ENCODE measurements at regions not wholly inside any gene's neighbourhood (a gene's known extent, or its start where the extent isn't known, plus 50 kb on each side); places are given as distances from the start of the nearest gene placed in this dataset.
"Not testable (repeated sequence)": the region's sequence is repeated elsewhere in the genome, so short reads cannot be mapped to it uniquely, and the experiment has no call there.

- DNase-seq (ENCODE audit: low read depth in 2 of 2): no peak
Measured at GRCh38 chr3:158026236-158026635, 80.0 kb downstream of the SHOX2 start.

- DNase-seq (ENCODE audit: low read depth in 2 of 2): not testable (repeated sequence)
Measured at GRCh38 chr3:158019897-158020296, 86.3 kb downstream of the SHOX2 start.

- DNase-seq (ENCODE audit: low read depth in 2 of 2): no peak
Measured at GRCh38 chr3:158018462-158018861, 87.8 kb downstream of the SHOX2 start.

- no peak for DNase-seq (ENCODE audit: low read depth in 2 of 2)
Measured at GRCh38 chr3:158012901-158013300, 93.3 kb downstream of the SHOX2 start.

GRCh38 chr3:158005391-158006100 lies 100.7 kb downstream of the SHOX2 start:
- no peak for DNase-seq (ENCODE audit: low read depth in 2 of 2)

- no peak for DNase-seq (ENCODE audit: low read depth in 2 of 2)
Measured at GRCh38 chr3:157999246-157999645, 107.0 kb downstream of the SHOX2 start.

GRCh38 chr3:157982359-157982758 lies 123.9 kb downstream of the SHOX2 start:
- DNase-seq (ENCODE audit: low read depth in 2 of 2): no peak

- DNase-seq (ENCODE audit: low read depth in 2 of 2): no peak
Measured at GRCh38 chr3:157981819-157982218, 124.4 kb downstream of the SHOX2 start.

GRCh38 chr3:157979022-157979421 lies 127.2 kb downstream of the SHOX2 start:
- DNase-seq (ENCODE audit: low read depth in 2 of 2): no peak

GRCh38 chr3:157961665-157962064 lies 144.6 kb downstream of the SHOX2 start:
- no peak for DNase-seq (ENCODE audit: low read depth in 2 of 2)

GRCh38 chr3:157958457-157958856 lies 147.8 kb downstream of the SHOX2 start:
- no peak for DNase-seq (ENCODE audit: low read depth in 2 of 2)

- DNase-seq (ENCODE audit: low read depth in 2 of 2): no peak
Measured at GRCh38 chr3:157956850-157957249, 149.4 kb downstream of the SHOX2 start.

- DNase-seq (ENCODE audit: low read depth in 2 of 2): no peak
Measured at GRCh38 chr3:157956176-157956575, 150.0 kb downstream of the SHOX2 start.

- no peak for DNase-seq (ENCODE audit: low read depth in 2 of 2)
Measured at GRCh38 chr3:157953565-157953964, 152.7 kb downstream of the SHOX2 start.

- no peak for DNase-seq (ENCODE audit: low read depth in 2 of 2)
Measured at GRCh38 chr3:157948605-157949383, 157.4 kb downstream of the SHOX2 start.

GRCh38 chr3:157939166-157939565 lies 167.1 kb downstream of the SHOX2 start:
- DNase-seq (ENCODE audit: low read depth in 2 of 2): no peak

- no peak for DNase-seq (ENCODE audit: low read depth in 2 of 2)
Measured at GRCh38 chr3:157938154-157938779, 168.0 kb downstream of the SHOX2 start.

GRCh38 chr3:157931517-157931916 lies 174.7 kb downstream of the SHOX2 start:
- DNase-seq (ENCODE audit: low read depth in 2 of 2): no peak

- DNase-seq (ENCODE audit: low read depth in 2 of 2): no peak
Measured at GRCh38 chr3:157930000-157930780, 176.0 kb downstream of the SHOX2 start.

- no peak for DNase-seq (ENCODE audit: low read depth in 2 of 2)
Measured at GRCh38 chr3:157926822-157927221, 179.4 kb downstream of the SHOX2 start.

GRCh38 chr3:157922614-157923013 lies 183.6 kb downstream of the SHOX2 start:
- DNase-seq (ENCODE audit: low read depth in 2 of 2): no peak

- DNase-seq (ENCODE audit: low read depth in 2 of 2): no peak
Measured at GRCh38 chr3:157921811-157922210, 184.4 kb downstream of the SHOX2 start.
